OCI-LY7 (cell line): ENCODE measurements at regions not wholly inside any gene's neighbourhood (a gene's known extent, or its start where the extent isn't known, plus 50 kb on each side); places are given as distances from the start of the nearest gene placed in this dataset.

Source experiments
- BruUV-seq: library from RNA; stranded (reverse); fragments of 400-500 nt; replicated peaks from 2 replicates; lab custom pipeline; 2021; lab: Mats Ljungman, UMichigan
- CTCF ChIA-PET: fragments of 300-600 bp; sonication (Branson Sonifier 250); formaldehyde crosslinking; loops from one replicate; lab custom pipeline; 2022; ENCODE audit warnings: antibody characterized with exemption; ENCODE audit not compliant: unreplicated experiment; lab: Charles Lee
- POLR2A ChIA-PET: fragments of 300-600 bp; sonication (Branson Sonifier 250); formaldehyde crosslinking; loops from one replicate; lab custom pipeline; 2022; ENCODE audit warnings: antibody characterized with exemption; lab: Charles Lee
- DNase-seq: peaks from one replicate; pipeline ENCODE4 v3.0.0-alpha.2; 2015; ENCODE audit warnings: low spot score
- H2AFZ ChIP-seq: fragments of 200-600 bp; sonication (generic), shearing (Covaris generic); 2 replicates; pipeline ENCODE4 v1.6.1; 2014; ENCODE audit warnings: mild to moderate bottlenecking, antibody characterized with exemption, low read length, moderate library complexity
- H3K27ac ChIP-seq: fragments of 200-600 bp; sonication (generic); 2 replicates; pipeline ENCODE4 v1.5.1; 2014; ENCODE audit warnings: mixed run types, low read depth, mild to moderate bottlenecking, moderate library complexity, low read length, inconsistent platforms; ENCODE audit not compliant: poor library complexity, severe bottlenecking
- H3K36me3 ChIP-seq: fragments of 200-600 bp; sonication (generic); 2 replicates; pipeline ENCODE4 v1.6.1; 2014; ENCODE audit warnings: mild to moderate bottlenecking, antibody characterized with exemption, low read length, moderate library complexity, mixed read lengths; ENCODE audit not compliant: insufficient read depth
- H3K4me1 ChIP-seq: fragments of 200-600 bp; sonication (generic); 2 replicates; pipeline ENCODE4 v1.5.1; 2014; ENCODE audit warnings: mild to moderate bottlenecking, low read length; ENCODE audit not compliant: insufficient read depth, poor library complexity, severe bottlenecking
- H3K4me2 ChIP-seq: fragments of 200-600 bp; sonication (generic); 2 replicates; pipeline ENCODE4 v1.6.1; 2014; ENCODE audit warnings: mild to moderate bottlenecking, low read length
- H3K4me3 ChIP-seq: fragments of 200-600 bp; sonication (generic); 2 replicates; pipeline ENCODE4 v1.5.1; 2014; ENCODE audit warnings: mild to moderate bottlenecking, low read depth, low read length; ENCODE audit not compliant: poor library complexity, severe bottlenecking
- H3K79me2 ChIP-seq: fragments of 200-600 bp; sonication (generic); 2 replicates; pipeline ENCODE4 v1.6.1; 2016; ENCODE audit warnings: low read depth, mild to moderate bottlenecking, low read length, moderate library complexity, mixed read lengths; ENCODE audit not compliant: insufficient read depth
- H3K9me2 ChIP-seq: fragments of 200-600 bp; sonication (generic); 2 replicates; pipeline ENCODE4 v1.6.1; 2016; ENCODE audit warnings: mild to moderate bottlenecking, low read length, mixed read lengths; ENCODE audit not compliant: insufficient read depth
- H3K9me3 ChIP-seq: fragments of 200-600 bp; sonication (generic); 2 replicates; pipeline ENCODE4 v1.6.1; 2014; ENCODE audit warnings: mild to moderate bottlenecking, mixed run types, low read length, mixed read lengths
- H4K20me1 ChIP-seq: fragments of 200-600 bp; sonication (generic); 2 replicates; pipeline ENCODE4 v1.6.1; 2014; ENCODE audit warnings: mild to moderate bottlenecking, antibody characterized with exemption, low read length, moderate library complexity, mixed read lengths; ENCODE audit not compliant: insufficient read depth
- EZH2phosphoT487 ChIP-seq: fragments of 200-600 bp; sonication (generic); IDR thresholded peaks from 2 replicates; pipeline ENCODE4 v1.6.1; 2018; ENCODE audit warnings: low read depth, borderline replicate concordance, mild to moderate bottlenecking, mixed run types, antibody characterized with exemption, low read length, moderate library complexity, mixed read lengths
- intact Hi-C: fragments of 100-400 bp; cut with micrococcal nuclease; formaldehyde crosslinking; loops from one replicate; pipeline ENCODE4 v1.10.0; 2022; ENCODE audit not compliant: unreplicated experiment
- TF ChIP-seq, protein P1 (sequence below): fragments of 200-600 bp; sonication (generic); conservative IDR thresholded peaks from 2 replicates; pipeline ENCODE4 v1.5.1; 2014; ENCODE audit warnings: mild to moderate bottlenecking, antibody characterized with exemption, low read length, moderate library complexity, mixed read lengths

DNA sequence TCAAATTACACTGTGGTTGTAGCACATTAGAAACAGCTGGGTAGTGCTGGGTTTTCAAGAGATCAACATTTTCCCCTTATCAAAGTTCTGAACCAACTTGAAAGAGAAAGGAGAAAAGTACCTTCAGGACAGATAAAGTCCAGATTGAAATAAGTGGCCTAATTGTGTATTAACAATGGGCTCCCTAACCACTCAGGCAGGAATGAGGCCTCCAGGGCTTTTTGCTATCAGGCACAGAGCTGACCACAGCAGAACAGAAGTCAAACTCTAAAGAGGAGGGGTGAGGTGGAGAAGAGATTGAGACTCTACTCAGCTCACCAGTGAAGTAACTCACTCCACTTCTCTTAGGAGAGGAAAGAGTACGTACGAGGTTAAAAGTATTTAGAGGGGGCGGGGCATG is 394.1 kb upstream of the PHF14 start:
- Histone ChIP-seq H4K20me1 (no peaks in the 10 kb centered on the region), H3K79me2 (no peaks in the 10 kb centered on the region), H3K4me1 (no peaks in the 10 kb centered on the region), H3K27ac (no peak overlapping the region), H3K4me3 (no peak overlapping the region), H3K9me2 (no peaks in the 10 kb centered on the region), H3K36me3 (no peaks in the 10 kb centered on the region), H3K9me3 (no peaks in the 10 kb centered on the region), H2AFZ (no peak overlapping the region), H3K4me2 (no peak overlapping the region)
- no peak for DNase-seq
- ChIA-PET POLR2A (interaction anchor here (1.8 kb wide), 1 partner anchor 16 kb away, joined by 5 read pairs; no protein-coding TSS in a partner anchor), CTCF (no interaction called here)
- TF ChIP-seq, protein P1, sequence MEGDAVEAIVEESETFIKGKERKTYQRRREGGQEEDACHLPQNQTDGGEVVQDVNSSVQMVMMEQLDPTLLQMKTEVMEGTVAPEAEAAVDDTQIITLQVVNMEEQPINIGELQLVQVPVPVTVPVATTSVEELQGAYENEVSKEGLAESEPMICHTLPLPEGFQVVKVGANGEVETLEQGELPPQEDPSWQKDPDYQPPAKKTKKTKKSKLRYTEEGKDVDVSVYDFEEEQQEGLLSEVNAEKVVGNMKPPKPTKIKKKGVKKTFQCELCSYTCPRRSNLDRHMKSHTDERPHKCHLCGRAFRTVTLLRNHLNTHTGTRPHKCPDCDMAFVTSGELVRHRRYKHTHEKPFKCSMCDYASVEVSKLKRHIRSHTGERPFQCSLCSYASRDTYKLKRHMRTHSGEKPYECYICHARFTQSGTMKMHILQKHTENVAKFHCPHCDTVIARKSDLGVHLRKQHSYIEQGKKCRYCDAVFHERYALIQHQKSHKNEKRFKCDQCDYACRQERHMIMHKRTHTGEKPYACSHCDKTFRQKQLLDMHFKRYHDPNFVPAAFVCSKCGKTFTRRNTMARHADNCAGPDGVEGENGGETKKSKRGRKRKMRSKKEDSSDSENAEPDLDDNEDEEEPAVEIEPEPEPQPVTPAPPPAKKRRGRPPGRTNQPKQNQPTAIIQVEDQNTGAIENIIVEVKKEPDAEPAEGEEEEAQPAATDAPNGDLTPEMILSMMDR, result no peak
- TF ChIP-seq EZH2phosphoT487, result no peak
- BruUV-seq, result no TSS peak
- intact Hi-C loops, result no loop called here

DNA sequence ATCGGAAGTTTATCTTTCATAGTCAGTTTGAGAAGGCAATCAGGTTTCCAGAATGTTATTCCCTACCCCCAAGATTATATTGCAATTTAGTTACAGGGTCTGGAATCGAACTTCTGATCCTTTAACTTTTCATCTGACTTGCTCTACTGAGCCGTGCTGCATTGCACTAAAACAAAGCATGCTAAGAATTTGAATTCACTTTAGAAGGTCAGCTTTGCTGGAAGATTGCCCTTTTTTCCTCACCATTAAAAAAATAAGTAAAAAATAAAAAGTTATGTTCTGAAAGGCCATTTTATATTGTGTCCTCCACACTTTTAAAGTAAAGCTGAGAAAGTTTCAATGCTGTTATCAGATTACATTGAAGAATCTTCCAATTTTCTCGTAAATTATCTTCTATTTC is 388.8 kb upstream of the PHF14 start:
- Histone ChIP-seq H3K79me2 (no peaks in the 10 kb centered on the region), H3K27ac (no peak overlapping the region), H3K4me2 (no peak overlapping the region), H2AFZ (no peak overlapping the region), H3K9me2 (no peaks in the 10 kb centered on the region), H3K4me3 (no peak overlapping the region), H4K20me1 (no peaks in the 10 kb centered on the region), H3K4me1 (no peaks in the 10 kb centered on the region), H3K9me3 (no peaks in the 10 kb centered on the region), H3K36me3 (no peaks in the 10 kb centered on the region)
- ChIA-PET CTCF (no interaction called here), POLR2A (no interaction called here)
- DNase-seq, result no peak
- no TSS peak for BruUV-seq
- TF ChIP-seq EZH2phosphoT487, result no peak
- TF ChIP-seq, protein P1, result no peak
- intact Hi-C loops, result no loop called here

DNA sequence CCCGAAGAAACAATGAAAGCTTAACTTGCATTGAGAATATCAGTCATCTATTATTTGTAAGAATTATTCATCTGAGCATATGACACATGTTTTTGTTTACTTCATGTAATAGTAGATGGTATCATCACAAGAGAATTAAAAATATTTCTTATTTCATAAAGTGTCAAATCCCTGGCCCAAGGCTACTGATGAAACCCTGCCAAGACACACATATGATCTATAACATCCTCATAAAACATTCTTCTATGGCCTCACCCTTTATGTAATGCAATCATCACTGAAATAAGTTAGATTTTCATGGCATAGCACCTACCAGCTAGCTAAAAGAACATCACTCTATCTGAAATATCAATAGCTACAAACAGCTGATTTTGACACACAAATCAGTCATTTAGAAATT is 385.6 kb upstream of the PHF14 start:
- no peak for DNase-seq
- Histone ChIP-seq H3K4me1 (no peaks in the 10 kb centered on the region), H3K36me3 (no peaks in the 10 kb centered on the region), H3K27ac (no peak overlapping the region), H3K4me3 (no peak overlapping the region), H2AFZ (no peak overlapping the region), H4K20me1 (no peaks in the 10 kb centered on the region), H3K9me2 (no peaks in the 10 kb centered on the region), H3K9me3 (no peaks in the 10 kb centered on the region), H3K4me2 (no peak overlapping the region), H3K79me2 (no peaks in the 10 kb centered on the region)
- intact Hi-C loops, result no loop called here
- ChIA-PET POLR2A (no interaction called here), CTCF (no interaction called here)
- BruUV-seq, result no TSS peak
- TF ChIP-seq EZH2phosphoT487, result no peak
- TF ChIP-seq, protein P1, result no peak
